NCI-H526 treated with DMSO at 0.1 percent for 48 hours (cell line): ENCODE measurements at regions not wholly inside any gene's neighbourhood (a gene's known extent, or its start where the extent isn't known, plus 50 kb on each side); places are given as distances from the start of the nearest gene placed in this dataset.
"Not testable (repeated sequence)": the region's sequence is repeated elsewhere in the genome, so short reads cannot be mapped to it uniquely, and the experiment has no call there.

ENCODE experiments used
- DNase-seq: peaks from one replicate; lab custom pipeline; 2025; lab: John Stamatoyannopoulos, UW

GRCh38 chr6:56904068-56904467 lies 50.8 kb upstream of the BEND6 start:
- no peak for DNase-seq

- no peak for DNase-seq
Measured at GRCh38 chr6:56902641-56903464, 52.1 kb upstream of the BEND6 start.

- no peak for DNase-seq
Measured at GRCh38 chr6:56900784-56901183, 54.1 kb upstream of the BEND6 start.

- DNase-seq: no peak
Measured at GRCh38 chr6:56899753-56900152, 55.2 kb upstream of the BEND6 start.

GRCh38 chr6:56899311-56899710 lies 55.6 kb upstream of the BEND6 start:
- no peak for DNase-seq

- no peak for DNase-seq
Measured at GRCh38 chr6:56897789-56898529, 56.9 kb upstream of the BEND6 start.

GRCh38 chr6:56891754-56892153 lies 63.2 kb upstream of the BEND6 start:
- no peak for DNase-seq

GRCh38 chr6:56890683-56891429 lies 64.1 kb upstream of the BEND6 start:
- DNase-seq: no peak

GRCh38 chr6:56890066-56890465 lies 64.8 kb upstream of the BEND6 start:
- no peak for DNase-seq

GRCh38 chr6:56889492-56889891 lies 65.4 kb upstream of the BEND6 start:
- no peak for DNase-seq

GRCh38 chr6:56888687-56889086 lies 66.2 kb upstream of the BEND6 start:
- no peak for DNase-seq

GRCh38 chr6:56887086-56887485 lies 67.8 kb upstream of the BEND6 start:
- no peak for DNase-seq

GRCh38 chr6:56877922-56878321 lies 77.0 kb upstream of the BEND6 start:
- no peak for DNase-seq

- no peak for DNase-seq
Measured at GRCh38 chr6:56875961-56876360, 78.9 kb upstream of the BEND6 start.

GRCh38 chr6:56875523-56875922 lies 79.4 kb upstream of the BEND6 start:
- DNase-seq: no peak

- no peak for DNase-seq
Measured at GRCh38 chr6:56874328-56874727, 80.6 kb upstream of the BEND6 start.

- DNase-seq: not testable (repeated sequence)
Measured at GRCh38 chr6:56870053-56870452, 84.9 kb upstream of the BEND6 start.

- no peak for DNase-seq
Measured at GRCh38 chr6:56869346-56869745, 85.6 kb upstream of the BEND6 start.

GRCh38 chr6:56868687-56869086 lies 86.2 kb upstream of the BEND6 start:
- DNase-seq: no peak

- no peak for DNase-seq
Measured at GRCh38 chr6:56866917-56867522, 87.9 kb upstream of the BEND6 start.

GRCh38 chr6:56865081-56865875 lies 89.6 kb upstream of the BEND6 start:
- no peak for DNase-seq
